SU-DHL-6 (cell line): ENCODE measurements at regions not wholly inside any gene's neighbourhood (a gene's known extent, or its start where the extent isn't known, plus 50 kb on each side); places are given as distances from the start of the nearest gene placed in this dataset.

Experiments used
- H2AFZ ChIP-seq: fragments of 200-600 bp; sonication (generic); 2 replicates; pipeline ENCODE4 v1.6.1; 2014; ENCODE audit warnings: low read depth, mild to moderate bottlenecking, moderate library complexity, mixed read lengths, antibody characterized with exemption, low read length; ENCODE audit not compliant: severe bottlenecking
- H3F3A ChIP-seq: fragments of 200-600 bp; shearing (Covaris generic); 2 replicates; pipeline ENCODE4 v1.6.0; 2016; ENCODE audit warnings: antibody characterized with exemption, mild to moderate bottlenecking; ENCODE audit not compliant: insufficient read depth
- H3K27ac ChIP-seq: fragments of 200-600 bp; sonication (generic); 2 replicates; pipeline ENCODE4 v1.5.1; 2016; ENCODE audit warnings: low read depth, mild to moderate bottlenecking, low read length, moderate library complexity, mixed read lengths
- H3K27me3 ChIP-seq: fragments of 200-600 bp; sonication (generic), shearing (Covaris generic); 2 replicates; pipeline ENCODE4 v1.6.0; 2014; ENCODE audit warnings: mild to moderate bottlenecking, low read length
- H3K36me3 ChIP-seq: fragments of 200-600 bp; sonication (generic); 2 replicates; pipeline ENCODE4 v1.6.1; 2014; ENCODE audit warnings: mild to moderate bottlenecking, low read length, mixed read lengths
- H3K4me2 ChIP-seq: fragments of 300-600, 200-600 bp; shearing (Covaris generic), sonication (generic); 2 replicates; pipeline ENCODE4 v1.6.0; 2014; ENCODE audit warnings: low read length, low read depth, mild to moderate bottlenecking; ENCODE audit not compliant: poor library complexity, severe bottlenecking
- H3K4me3 ChIP-seq: fragments of 200-600 bp; sonication (generic); 2 replicates; pipeline ENCODE4 v1.5.1; 2014; ENCODE audit warnings: antibody characterized with exemption, low read length, mild to moderate bottlenecking, mixed read lengths; ENCODE audit not compliant: insufficient read depth, poor library complexity, severe bottlenecking
- H3K79me2 ChIP-seq: fragments of 200-600 bp; sonication (generic); 2 replicates; pipeline ENCODE4 v1.6.1; 2014; ENCODE audit warnings: mild to moderate bottlenecking, low read length, moderate library complexity; ENCODE audit not compliant: insufficient read depth
- H3K9ac ChIP-seq: fragments of 200-600 bp; sonication (generic); 2 replicates; pipeline ENCODE4 v1.7.0; 2014; ENCODE audit warnings: mild to moderate bottlenecking, low read length
- H3K9me2 ChIP-seq: fragments of 200-600 bp; sonication (generic); replicated peaks from 2 replicates; pipeline ENCODE4 v1.6.1; 2014; ENCODE audit warnings: low read length; ENCODE audit not compliant: insufficient read depth
- H3K9me3 ChIP-seq: fragments of 200-600 bp; sonication (generic); 2 replicates; pipeline ENCODE4 v1.6.1; 2014; ENCODE audit warnings: low read length, mixed read lengths; ENCODE audit not compliant: insufficient read depth
- H4K20me1 ChIP-seq: fragments of 200-600 bp; sonication (generic); 2 replicates; pipeline ENCODE4 v1.6.1; 2014; ENCODE audit warnings: low read depth, mild to moderate bottlenecking, antibody characterized with exemption, low read length, moderate library complexity, mixed read lengths
- CTCF ChIP-seq: fragments of 200-600 bp; sonication (generic); IDR thresholded peaks from one replicate; pipeline ENCODE4 v1.5.1; 2017; ENCODE audit warnings: antibody characterized with exemption, mild to moderate bottlenecking, low read length, moderate library complexity; ENCODE audit not compliant: insufficient read depth, poor library complexity, severe bottlenecking
- EZH2phosphoT487 ChIP-seq: fragments of 200-600 bp; sonication (generic), shearing (Covaris generic); conservative IDR thresholded peaks from 2 replicates; pipeline ENCODE4 v1.6.1; 2018; ENCODE audit warnings: mild to moderate bottlenecking, antibody characterized with exemption, low read length, moderate library complexity, mixed read lengths

GRCh38 chr5:40240671-40241070 is 439.0 kb upstream of the PTGER4 start:
- TF ChIP-seq CTCF (no peak), EZH2phosphoT487 (no peak)
- Histone ChIP-seq H3F3A (no peaks in the 10 kb centered on the region), H4K20me1 (no peaks in the 10 kb centered on the region), H3K27ac (no peak overlapping the region), H3K27me3 (no peaks in the 10 kb centered on the region), H3K9ac (no peak overlapping the region), H3K9me3 (no peaks in the 10 kb centered on the region), H2AFZ (no peak overlapping the region), H3K4me3 (no peak overlapping the region), H3K79me2 (no peaks in the 10 kb centered on the region), H3K4me2 (no peak overlapping the region), H3K9me2 (no peaks in the 10 kb centered on the region), H3K36me3 (no peaks in the 10 kb centered on the region)

GRCh38 chr5:40240111-40240510 is 439.6 kb upstream of the PTGER4 start:
- Histone ChIP-seq H4K20me1 (no peaks in the 10 kb centered on the region), H3F3A (no peaks in the 10 kb centered on the region), H3K27me3 (no peaks in the 10 kb centered on the region), H3K4me2 (no peak overlapping the region), H2AFZ (no peak overlapping the region), H3K9me3 (no peaks in the 10 kb centered on the region), H3K27ac (no peak overlapping the region), H3K79me2 (no peaks in the 10 kb centered on the region), H3K9me2 (no peaks in the 10 kb centered on the region), H3K36me3 (no peaks in the 10 kb centered on the region), H3K9ac (no peak overlapping the region), H3K4me3 (no peak overlapping the region)
- no peak for TF ChIP-seq EZH2phosphoT487
- no peak for TF ChIP-seq CTCF

- H2AFZ ChIP-seq = no peak overlapping the region
- no peak overlapping the region for H3K9ac ChIP-seq
- H3K9me2 ChIP-seq = no peaks in the 10 kb centered on the region
- H3K4me2 ChIP-seq = no peak overlapping the region
- no peak for TF ChIP-seq EZH2phosphoT487
- TF ChIP-seq CTCF = no peak
- H3K36me3 ChIP-seq = no peaks in the 10 kb centered on the region
- H3K79me2 ChIP-seq = no peaks in the 10 kb centered on the region
- H3K27me3 ChIP-seq = no peaks in the 10 kb centered on the region
- no peaks in the 10 kb centered on the region for H3F3A ChIP-seq
- no peaks in the 10 kb centered on the region for H4K20me1 ChIP-seq
- no peak overlapping the region for H3K27ac ChIP-seq
- H3K4me3 ChIP-seq = no peak overlapping the region
- no peaks in the 10 kb centered on the region for H3K9me3 ChIP-seq
Observed at GRCh38 chr5:40238066-40238745, 441.5 kb upstream of the PTGER4 start.
